ENCODE measurements at regions not wholly inside any gene's neighbourhood (a gene's known extent, or its start where the extent isn't known, plus 50 kb on each side); places are given as distances from the start of the nearest gene placed in this dataset.
"Not testable (repeated sequence)": the region's sequence is repeated elsewhere in the genome, so short reads cannot be mapped to it uniquely, and the experiment has no call there.

- H3K23ac ChIP-seq (ENCODE audit: low read depth, low read length); H3K56ac ChIP-seq (ENCODE audit: extremely low read depth, insufficient read depth, low read length); CTCF ChIA-PET; H2BK5ac ChIP-seq (ENCODE audit: low read depth, low read length, poor library complexity, severe bottlenecking); H4K20me1 ChIP-seq (ENCODE audit: insufficient read depth, low read length); BruUV-seq (replicated peaks); H2BK15ac ChIP-seq (ENCODE audit: low read depth, low read length); dilution Hi-C loops (cut with HindIII; ENCODE audit: low sequenced_read_pairs, unreplicated experiment); H3K27ac ChIP-seq (ENCODE audit: insufficient read depth, low read length); H3K4me3 ChIP-seq (ENCODE audit: insufficient read depth, low read depth, low read length); H3K9me1 ChIP-seq (ENCODE audit: insufficient read depth, low read length); H4K5ac ChIP-seq (ENCODE audit: low read depth, low read length); in situ Hi-C loops (cut with MboI; ENCODE audit: low sequenced_read_pairs); ATAC-seq (ENCODE audit: low read depth); H3K9ac ChIP-seq (ENCODE audit: low read depth, low read length); H2AK9ac ChIP-seq (replicated peaks; ENCODE audit: low read depth, low read length, poor library complexity); POLR2A ChIA-PET (ENCODE audit: unreplicated experiment); H3K36me3 ChIP-seq (ENCODE audit: control insufficient read depth, insufficient read depth, low read length); H2AFZ ChIP-seq (replicated peaks; ENCODE audit: low read length, poor library complexity); H3K4me2 ChIP-seq (ENCODE audit: low read depth, low read length); H4K91ac ChIP-seq (ENCODE audit: insufficient read depth, low read depth, low read length); intact Hi-C loops (cut with micrococcal nuclease); H2BK120ac ChIP-seq (ENCODE audit: low read depth, low read length); H3K79me1 ChIP-seq (ENCODE audit: low read depth in 1 of 2, low read length in 2 of 2); H3K18ac ChIP-seq (ENCODE audit: low read depth, low read length); DNase-seq; H3K9me3 ChIP-seq (ENCODE audit: control insufficient read depth, insufficient read depth, low read length); H3K27me3 ChIP-seq (ENCODE audit: control insufficient read depth, insufficient read depth, low read length); H3K4ac ChIP-seq (ENCODE audit: low read depth, low read length); H2BK20ac ChIP-seq (ENCODE audit: low read depth, low read length); H2AK5ac ChIP-seq (ENCODE audit: low read depth, low read length); H4K8ac ChIP-seq (ENCODE audit: low read depth in 2 of 2, low read length in 2 of 2); H3K4me1 ChIP-seq (ENCODE audit: control insufficient read depth, insufficient read depth, low read length); H3K14ac ChIP-seq (replicated peaks; ENCODE audit: low read depth, low read length): not testable (repeated sequence)
- no CpG with 5 or more reads among the region's 3 CpGs for WGBS, 2 experiments (ENCODE audit: extremely low coverage in 2 of 2, insufficient read length in 1 of 2)
These were observed 1486.9 kb downstream of the KHDRBS2 start for GRCh38 chr6:60799146-60799545.

GRCh38 chr6:60797831-60798230, 1488.2 kb downstream of the KHDRBS2 start:
- H3K56ac ChIP-seq (ENCODE audit: extremely low read depth, insufficient read depth, low read length); DNase-seq; H4K20me1 ChIP-seq (ENCODE audit: insufficient read depth, low read length); H3K23ac ChIP-seq (ENCODE audit: low read depth, low read length); BruUV-seq (replicated peaks); H3K4me1 ChIP-seq (ENCODE audit: control insufficient read depth, insufficient read depth, low read length); H3K79me1 ChIP-seq (ENCODE audit: low read depth in 1 of 2, low read length in 2 of 2); ATAC-seq (ENCODE audit: low read depth); H3K9me3 ChIP-seq (ENCODE audit: control insufficient read depth, insufficient read depth, low read length); H2AK5ac ChIP-seq (ENCODE audit: low read depth, low read length); H3K9me1 ChIP-seq (ENCODE audit: insufficient read depth, low read length); H3K27me3 ChIP-seq (ENCODE audit: control insufficient read depth, insufficient read depth, low read length); H2BK15ac ChIP-seq (ENCODE audit: low read depth, low read length); in situ Hi-C loops (cut with MboI; ENCODE audit: low sequenced_read_pairs); H4K8ac ChIP-seq (ENCODE audit: low read depth in 2 of 2, low read length in 2 of 2); H2AK9ac ChIP-seq (replicated peaks; ENCODE audit: low read depth, low read length, poor library complexity); H3K14ac ChIP-seq (replicated peaks; ENCODE audit: low read depth, low read length); H3K36me3 ChIP-seq (ENCODE audit: control insufficient read depth, insufficient read depth, low read length); dilution Hi-C loops (cut with HindIII; ENCODE audit: low sequenced_read_pairs, unreplicated experiment); H3K4ac ChIP-seq (ENCODE audit: low read depth, low read length); H3K27ac ChIP-seq (ENCODE audit: insufficient read depth, low read length); H2BK120ac ChIP-seq (ENCODE audit: low read depth, low read length); H4K5ac ChIP-seq (ENCODE audit: low read depth, low read length); H3K9ac ChIP-seq (ENCODE audit: low read depth, low read length); CTCF ChIA-PET; POLR2A ChIA-PET (ENCODE audit: unreplicated experiment); intact Hi-C loops (cut with micrococcal nuclease); H2BK20ac ChIP-seq (ENCODE audit: low read depth, low read length); H3K4me2 ChIP-seq (ENCODE audit: low read depth, low read length); H2BK5ac ChIP-seq (ENCODE audit: low read depth, low read length, poor library complexity, severe bottlenecking); H3K4me3 ChIP-seq (ENCODE audit: insufficient read depth, low read depth, low read length); H4K91ac ChIP-seq (ENCODE audit: insufficient read depth, low read depth, low read length); H3K18ac ChIP-seq (ENCODE audit: low read depth, low read length); H2AFZ ChIP-seq (replicated peaks; ENCODE audit: low read length, poor library complexity): not testable (repeated sequence)

All from IMR-90 (cell line).